Heart right ventricle (tissue), 16 donors: ENCODE measurements at regions not wholly inside any gene's neighbourhood (a gene's known extent, or its start where the extent isn't known, plus 50 kb on each side); places are given as distances from the start of the nearest gene placed in this dataset.

ENCODE experiments used
- ATAC-seq, 8 donors: fragments of 200-7000 bp; cut with Tn5 transposase; one replicate each; pipeline ENCODE4 v1.9.1; 2020; ENCODE audit warnings: mild to moderate bottlenecking in 8 of 8, moderate library complexity in 8 of 8, moderate number of reproducible peaks in 1 of 8
- DNase-seq, 2 donors: peaks; one replicate each; pipeline ENCODE4 v3.0.0-alpha.2; 2020
- H3K27ac ChIP-seq, 10 donors: fragments of 200-600 bp; sonication (generic) in 2 of 10; one replicate each; pipeline versions ENCODE4 v1.5.0 to v1.8.0; 2020 to 2022; ENCODE audit warnings: mild to moderate bottlenecking in 3 of 10
- H3K27me3 ChIP-seq, 7 donors: fragments of 200-600 bp; one replicate each; pipeline ENCODE4 v1.8.0; 2021 to 2022; ENCODE audit warnings: mild to moderate bottlenecking in 2 of 7
- H3K36me3 ChIP-seq, 9 donors: fragments of 200-600 bp; sonication (generic) in 1 of 9; one replicate each; pipeline versions ENCODE4 v1.5.0 to v1.8.0; 2020 to 2022; ENCODE audit warnings: mild to moderate bottlenecking in 2 of 9
- H3K4me1 ChIP-seq, 9 donors: fragments of 200-600 bp; sonication (generic) in 1 of 9; one replicate each; pipeline versions ENCODE4 v1.5.0 to v1.8.0; 2020 to 2022; ENCODE audit warnings: mild to moderate bottlenecking in 4 of 9
- H3K4me3 ChIP-seq, 10 donors: fragments of 200-600 bp; sonication (generic) in 2 of 10; one replicate each; pipeline versions ENCODE4 v1.5.0 to v1.8.0; 2020 to 2022; ENCODE audit warnings: mild to moderate bottlenecking in 7 of 10, moderate library complexity in 2 of 10
- H3K9me3 ChIP-seq, 11 donors: fragments of 200-600 bp in 10 of 11; sonication (generic) in 2 of 11; one replicate each; pipeline versions ENCODE4 v1.5.0 to v1.8.0; 2013 to 2022; ENCODE audit warnings: mild to moderate bottlenecking in 2 of 11, control low read depth in 1 of 11, moderate library complexity in 1 of 11
- WGBS, 2 donors: extraction: QIAGEN DNeasy Blood & Tissue Kit; methylation state at CpG; one replicate each; pipeline ENCODE4 v1.1.7; 2013; ENCODE audit warnings: inconsistent platforms in 1 of 2; 5-methylcytosine and 5-hydroxymethylcytosine counted together
- intact Hi-C, 10 donors: fragments of 100-400 bp; cut with DNase I; formaldehyde crosslinking; loops; one replicate each; pipeline versions ENCODE4 v1.11.1 to v1.14.2; 2022
- TF ChIP-seq, protein P1 (sequence below), 9 donors: fragments of 200-600 bp; sonication (generic) in 2 of 9; IDR thresholded peaks; one replicate each; pipeline versions ENCODE4 v1.5.0 to v1.8.0; 2021 to 2022; ENCODE audit warnings: antibody characterized with exemption in 9 of 9, mild to moderate bottlenecking in 5 of 9, moderate library complexity in 1 of 9
- donor health status: Arrhythmogenic right ventricular cardiomyopathy.
- donor health status: ischemic (EF 13 %, LVEDD 7.1; RV severe dilation, severe dysfunction).
- donor health status: healthy with polysubstance abuse.
- donor health status: DM: no; HTN: yes; CAD: no.
- donor health status: DM: no; HTN: no; CAD: no.
- donor health status: ischemic (EF 25% LVEDD 6.9; RV normal size, moderate dysfunction).
- donor health status: ischemic (EF 25% LVEDD 5.7; RV mildly dilated, moderate dysfunction).
- donor health status: healthy.
- donor health status: DM: yes; HTN: yes; CAD: no.
- donor health status: Ischemic cardiomyopathy.
- donor health status: ischemic (EF 35%, LVEDD 5.7; RV mildly dilated, moderate dysfunction).
- donor health status: nonischemic (EF 11% LVEDD 7.7; RV severe dilation, severe dysfunction).
- donor health status: DM: yes; HTN: yes; CAD: no.
- donor health status: PGD.
- donor health status: ischemic (EF 29% LVEDD 5.4; RV normal size, mild dysfunction).
- donor health status: nonischemic (EF 23%, LVEDD 6.1; RV moderate dilation, normal function).

DNA sequence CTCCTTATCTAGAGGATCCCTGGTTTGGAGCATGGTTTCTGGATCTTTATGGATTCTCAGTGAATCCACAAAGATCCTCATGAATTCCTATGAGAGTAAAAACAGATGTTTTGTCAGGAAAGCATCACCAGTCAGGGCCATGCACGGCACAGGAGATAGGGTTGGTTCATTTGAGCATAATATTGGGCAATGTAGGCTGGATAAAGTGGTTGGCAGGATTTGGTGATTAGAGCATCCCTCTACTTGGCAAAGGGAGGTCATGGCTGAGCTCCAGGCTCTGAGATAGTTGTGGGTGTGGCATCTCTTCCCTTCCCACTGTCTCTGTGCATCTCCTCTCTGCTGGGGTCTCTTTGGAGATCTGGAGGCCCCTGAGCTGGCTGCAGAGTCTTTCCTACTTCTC lies 149.8 kb downstream of the DACT1 start:
- H3K27me3 ChIP-seq, result peaks cover 0 to 5% (median 0%) of the 10 kb centered on the region in 7 donors
- DNase-seq, result no peak
- 69 to 86% methylated on average over 1 of the region's 1 CpG for WGBS, 2 donors
- no peak overlapping the region for H3K27ac ChIP-seq
- TF ChIP-seq, protein P1, sequence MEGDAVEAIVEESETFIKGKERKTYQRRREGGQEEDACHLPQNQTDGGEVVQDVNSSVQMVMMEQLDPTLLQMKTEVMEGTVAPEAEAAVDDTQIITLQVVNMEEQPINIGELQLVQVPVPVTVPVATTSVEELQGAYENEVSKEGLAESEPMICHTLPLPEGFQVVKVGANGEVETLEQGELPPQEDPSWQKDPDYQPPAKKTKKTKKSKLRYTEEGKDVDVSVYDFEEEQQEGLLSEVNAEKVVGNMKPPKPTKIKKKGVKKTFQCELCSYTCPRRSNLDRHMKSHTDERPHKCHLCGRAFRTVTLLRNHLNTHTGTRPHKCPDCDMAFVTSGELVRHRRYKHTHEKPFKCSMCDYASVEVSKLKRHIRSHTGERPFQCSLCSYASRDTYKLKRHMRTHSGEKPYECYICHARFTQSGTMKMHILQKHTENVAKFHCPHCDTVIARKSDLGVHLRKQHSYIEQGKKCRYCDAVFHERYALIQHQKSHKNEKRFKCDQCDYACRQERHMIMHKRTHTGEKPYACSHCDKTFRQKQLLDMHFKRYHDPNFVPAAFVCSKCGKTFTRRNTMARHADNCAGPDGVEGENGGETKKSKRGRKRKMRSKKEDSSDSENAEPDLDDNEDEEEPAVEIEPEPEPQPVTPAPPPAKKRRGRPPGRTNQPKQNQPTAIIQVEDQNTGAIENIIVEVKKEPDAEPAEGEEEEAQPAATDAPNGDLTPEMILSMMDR (IDR thresholded peaks at IDR 0.05), result no peak
- intact Hi-C loops, result loop anchor here in 1 of 10 donors (5.0 kb wide), 1 partner anchor 1000 kb away; no protein-coding TSS in a partner anchor
- peaks cover 0 to 18% (median 0%) of the 10 kb centered on the region in 9 donors for H3K4me1 ChIP-seq
- H3K4me3 ChIP-seq, result no peak overlapping the region
- no peaks in the 10 kb centered on the region for H3K36me3 ChIP-seq
- ATAC-seq, result no peak
- H3K9me3 ChIP-seq, result no peaks in the 10 kb centered on the region

DNA sequence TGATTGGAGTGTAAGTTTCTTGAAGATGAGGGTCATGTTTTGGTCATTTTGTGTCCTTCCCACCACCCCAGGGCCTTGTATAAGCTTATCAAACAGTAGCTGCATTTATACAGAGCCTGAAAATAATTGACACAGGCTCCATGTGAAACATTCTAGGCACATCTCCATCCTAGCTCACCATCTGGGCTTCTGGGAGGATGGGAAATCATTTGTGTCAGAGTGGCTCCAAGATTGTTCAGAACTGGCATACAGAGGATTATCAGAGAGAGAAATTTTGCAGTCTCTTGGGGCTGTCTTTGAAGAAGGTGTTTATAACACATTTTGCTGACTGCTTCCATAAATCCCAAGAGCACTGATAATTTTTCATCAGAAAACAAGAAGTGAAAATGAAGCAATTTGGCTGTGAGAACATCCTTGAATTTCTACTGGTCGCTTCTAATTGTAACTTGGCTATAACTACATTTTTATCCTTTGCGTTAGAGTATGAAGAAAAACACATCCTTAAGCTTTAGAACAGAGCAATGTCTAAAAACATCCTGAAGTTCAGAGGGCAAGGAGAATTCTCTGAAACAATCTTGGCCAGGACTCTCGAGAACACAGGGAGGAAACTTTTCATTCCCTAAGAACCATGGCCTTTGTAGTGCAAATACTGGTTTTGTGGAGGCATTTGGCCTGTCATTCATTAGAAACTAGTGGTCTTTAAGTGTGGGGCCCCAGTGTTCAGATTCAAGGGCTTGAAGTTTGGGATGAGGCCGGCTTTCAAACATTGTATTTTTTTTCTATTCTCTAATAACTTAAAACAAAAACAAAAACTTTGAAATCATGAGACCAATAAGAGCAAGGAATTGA lies 151.1 kb downstream of the DACT1 start:
- H3K27me3 ChIP-seq, result peaks cover 0 to 6% (median 0%) of the 10 kb centered on the region in 7 donors
- no peak overlapping the region for H3K4me3 ChIP-seq
- no peak for DNase-seq
- 60 to 64% methylated on average over 4 of the region's 4 CpGs for WGBS, 2 donors
- TF ChIP-seq, protein P1 (IDR thresholded peaks at IDR 0.05), result no peak
- no peaks in the 10 kb centered on the region for H3K36me3 ChIP-seq
- intact Hi-C loops, result loop anchor here in 1 of 10 donors (5.0 kb wide), 1 partner anchor 998 kb away; no protein-coding TSS in a partner anchor
- ATAC-seq, result peak in 2 of 8 donors; percentile 35 to 38
- no peaks in the 10 kb centered on the region for H3K9me3 ChIP-seq
- peak overlapping the region in 1 of 10 donors; percentile 39 for H3K27ac ChIP-seq
- peaks cover 0 to 21% (median 3%) of the 10 kb centered on the region in 9 donors for H3K4me1 ChIP-seq

DNA sequence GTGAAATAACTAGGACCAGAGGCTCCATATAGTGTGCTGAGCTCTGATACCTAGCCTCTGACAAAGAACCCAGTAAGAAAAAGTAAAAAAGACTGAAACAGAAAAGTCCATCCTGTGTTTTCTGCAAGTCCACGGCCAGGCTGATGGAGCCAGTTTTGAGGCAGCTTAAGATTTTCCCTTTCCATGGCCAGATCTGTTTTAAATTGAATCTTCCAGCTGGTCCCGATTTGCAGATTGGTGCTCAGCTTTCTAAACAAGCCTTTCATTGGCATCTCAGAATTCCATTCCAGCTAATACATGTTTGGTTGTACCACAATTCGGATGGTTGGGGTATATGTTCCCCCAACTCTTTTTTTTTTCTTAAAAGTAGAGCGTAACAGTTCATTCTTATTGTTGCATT lies 152.0 kb downstream of the DACT1 start:
- H3K4me3 ChIP-seq, result no peak overlapping the region
- peaks cover 0 to 21% (median 3%) of the 10 kb centered on the region in 9 donors for H3K4me1 ChIP-seq
- TF ChIP-seq, protein P1 (IDR thresholded peaks at IDR 0.05), result no peak
- DNase-seq (no peak), ATAC-seq (no peak)
- peak overlapping the region in 1 of 10 donors; percentile 39 for H3K27ac ChIP-seq
- H3K9me3 ChIP-seq, result no peaks in the 10 kb centered on the region
- H3K27me3 ChIP-seq, result peaks cover 0 to 6% (median 0%) of the 10 kb centered on the region in 7 donors
- H3K36me3 ChIP-seq, result no peaks in the 10 kb centered on the region
- intact Hi-C loops, result loop anchor here in 1 of 10 donors (5.0 kb wide), 1 partner anchor 998 kb away; no protein-coding TSS in a partner anchor
- WGBS, 2 donors, result 73 to 79% methylated on average over 4 of the region's 4 CpGs

DNA sequence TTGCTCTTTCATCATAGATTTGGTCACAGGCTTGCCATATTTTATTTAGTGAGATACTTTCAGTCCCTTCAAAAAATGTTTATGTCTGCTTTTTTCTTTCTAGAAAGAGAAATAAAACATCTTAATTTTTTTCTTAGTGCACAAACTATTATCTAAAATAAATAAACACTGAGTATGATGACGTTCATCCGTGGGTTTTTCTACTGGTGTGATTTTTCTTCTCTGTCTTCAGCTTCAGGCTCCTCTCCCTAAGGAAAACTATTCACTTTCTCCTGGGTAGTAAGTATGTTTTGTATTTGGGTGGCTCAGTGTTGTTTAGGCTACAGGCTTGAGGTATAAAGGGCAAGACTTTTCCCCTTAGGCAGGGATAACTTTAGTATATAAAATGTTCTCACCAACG lies 154.7 kb downstream of the DACT1 start:
- WGBS, 2 donors, result 49 to 62% methylated on average over 3 of the region's 3 CpGs
- ATAC-seq, result peak in 3 of 8 donors; percentile 34 to 47 (median 44)
- intact Hi-C loops, result no loop called here

More for the DNA sequence above, 154.7 kb downstream of the DACT1 start:
- DNase-seq, result no peak
- TF ChIP-seq, protein P1 (IDR thresholded peaks at IDR 0.05), result no peak
- H3K4me3 ChIP-seq, result no peak overlapping the region
- peaks cover 0 to 31% (median 3%) of the 10 kb centered on the region in 9 donors for H3K4me1 ChIP-seq
- H3K9me3 ChIP-seq, result no peaks in the 10 kb centered on the region
- H3K27me3 ChIP-seq, result peaks cover 0 to 6% (median 0%) of the 10 kb centered on the region in 7 donors
- no peaks in the 10 kb centered on the region for H3K36me3 ChIP-seq
- peak overlapping the region in 1 of 10 donors; percentile 32 for H3K27ac ChIP-seq
